ENCODE measurements at regions not wholly inside any gene's neighbourhood (a gene's known extent, or its start where the extent isn't known, plus 50 kb on each side); places are given as distances from the start of the nearest gene placed in this dataset.
"Not testable (repeated sequence)": the region's sequence is repeated elsewhere in the genome, so short reads cannot be mapped to it uniquely, and the experiment has no call there.

- not testable (repeated sequence) for TF ChIP-seq POLR2A, TAF1, POLR2AphosphoS5 (IDR thresholded peaks at IDR 0.05; ENCODE audit: low read depth, low read length)
These were observed 974.5 kb downstream of the MCTP2 start for GRCh38 chr15:95205830-95206229.

Data from GM12891 (cell line).